ENCODE measurements at regions not wholly inside any gene's neighbourhood (a gene's known extent, or its start where the extent isn't known, plus 50 kb on each side); places are given as distances from the start of the nearest gene placed in this dataset.

DNA sequence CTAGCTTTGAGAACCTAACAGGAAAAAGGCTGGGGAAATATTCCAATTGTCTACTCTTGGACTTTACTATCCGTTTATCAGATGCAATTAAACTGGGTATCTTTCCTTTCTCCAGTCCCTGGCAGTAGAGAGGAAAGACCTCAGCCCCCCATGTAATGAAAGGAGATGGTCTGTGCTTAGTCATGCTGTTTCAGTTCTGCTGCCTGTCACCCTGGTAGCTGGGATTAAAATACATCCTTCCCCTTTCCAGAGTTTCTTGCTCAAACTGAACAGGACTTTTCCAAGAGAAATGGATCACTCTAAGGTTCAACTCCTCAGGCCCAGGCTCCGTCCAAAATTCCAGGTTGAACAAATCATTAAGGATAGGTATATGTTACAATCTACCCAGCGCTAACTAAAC is 202.9 kb downstream of the PTEN start:
- TF ChIP-seq, protein P1, sequence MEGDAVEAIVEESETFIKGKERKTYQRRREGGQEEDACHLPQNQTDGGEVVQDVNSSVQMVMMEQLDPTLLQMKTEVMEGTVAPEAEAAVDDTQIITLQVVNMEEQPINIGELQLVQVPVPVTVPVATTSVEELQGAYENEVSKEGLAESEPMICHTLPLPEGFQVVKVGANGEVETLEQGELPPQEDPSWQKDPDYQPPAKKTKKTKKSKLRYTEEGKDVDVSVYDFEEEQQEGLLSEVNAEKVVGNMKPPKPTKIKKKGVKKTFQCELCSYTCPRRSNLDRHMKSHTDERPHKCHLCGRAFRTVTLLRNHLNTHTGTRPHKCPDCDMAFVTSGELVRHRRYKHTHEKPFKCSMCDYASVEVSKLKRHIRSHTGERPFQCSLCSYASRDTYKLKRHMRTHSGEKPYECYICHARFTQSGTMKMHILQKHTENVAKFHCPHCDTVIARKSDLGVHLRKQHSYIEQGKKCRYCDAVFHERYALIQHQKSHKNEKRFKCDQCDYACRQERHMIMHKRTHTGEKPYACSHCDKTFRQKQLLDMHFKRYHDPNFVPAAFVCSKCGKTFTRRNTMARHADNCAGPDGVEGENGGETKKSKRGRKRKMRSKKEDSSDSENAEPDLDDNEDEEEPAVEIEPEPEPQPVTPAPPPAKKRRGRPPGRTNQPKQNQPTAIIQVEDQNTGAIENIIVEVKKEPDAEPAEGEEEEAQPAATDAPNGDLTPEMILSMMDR (IDR thresholded peaks at IDR 0.05; ENCODE audit: insufficient read depth, low read length, poor library complexity, severe bottlenecking), result no peak
- no peak for TF ChIP-seq EZH2phosphoT487 (conservative IDR thresholded peaks at IDR 0.05; ENCODE audit: low read length)

Measured in SU-DHL-6 (cell line).